T-helper 1 cell treated with Interleukin-12 subunit alpha and Interleukin-12 subunit beta and Interleukin-4 antibody, amounts not matched to agents 30 μg/mL and 1 μg/mL, for 36 hours (primary cell): ENCODE measurements at regions not wholly inside any gene's neighbourhood (a gene's known extent, or its start where the extent isn't known, plus 50 kb on each side); places are given as distances from the start of the nearest gene placed in this dataset.

Experiments
- H3K27ac Mint-ChIP-seq: one replicate; pipeline ENCODE4 v1.8.0; 2021; ENCODE audit warnings: mild to moderate bottlenecking, mixed read lengths
- H3K27me3 Mint-ChIP-seq: one replicate; pipeline ENCODE4 v1.8.0; 2021; ENCODE audit warnings: low read depth, mixed read lengths
- H3K36me3 Mint-ChIP-seq: one replicate; pipeline ENCODE4 v1.8.0; 2021; ENCODE audit warnings: low read depth, mixed read lengths
- H3K4me1 Mint-ChIP-seq: one replicate; pipeline ENCODE4 v1.8.0; 2021; ENCODE audit warnings: low read depth, mixed read lengths
- H3K4me3 Mint-ChIP-seq: one replicate; pipeline ENCODE4 v1.8.0; 2021; ENCODE audit warnings: mild to moderate bottlenecking, moderate library complexity, mixed read lengths
- H3K9me3 Mint-ChIP-seq: one replicate; pipeline ENCODE4 v1.8.0; 2021; ENCODE audit warnings: mixed read lengths

DNA sequence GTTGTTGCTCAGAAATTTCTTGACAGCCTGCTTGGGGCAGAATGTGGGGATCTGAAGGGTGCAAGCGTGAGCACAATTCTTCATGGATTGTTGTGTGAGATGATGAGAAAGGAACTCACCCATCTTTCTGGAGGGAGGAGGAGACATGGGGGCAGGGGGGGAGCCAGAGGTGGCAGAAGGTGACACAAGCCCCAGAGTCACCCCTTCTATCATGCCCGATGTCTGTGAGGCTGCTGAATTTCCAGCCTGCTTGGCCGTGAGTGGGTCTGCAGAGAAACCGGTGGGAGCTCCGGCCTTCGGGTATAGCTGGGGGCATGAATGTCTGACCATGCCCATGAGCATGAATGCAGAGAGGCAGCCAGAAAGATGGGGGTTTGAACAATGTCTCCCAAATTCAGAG, 870.7 kb downstream of the TBC1D22A start:
- H3K36me3 Mint-ChIP-seq, result no peaks in the 10 kb centered on the region
- peaks cover 19% of the 10 kb centered on the region for H3K9me3 Mint-ChIP-seq
- no peak overlapping the region for H3K27ac Mint-ChIP-seq
- H3K27me3 Mint-ChIP-seq, result no peaks in the 10 kb centered on the region
- H3K4me3 Mint-ChIP-seq, result no peak overlapping the region
- H3K4me1 Mint-ChIP-seq, result no peaks in the 10 kb centered on the region

DNA sequence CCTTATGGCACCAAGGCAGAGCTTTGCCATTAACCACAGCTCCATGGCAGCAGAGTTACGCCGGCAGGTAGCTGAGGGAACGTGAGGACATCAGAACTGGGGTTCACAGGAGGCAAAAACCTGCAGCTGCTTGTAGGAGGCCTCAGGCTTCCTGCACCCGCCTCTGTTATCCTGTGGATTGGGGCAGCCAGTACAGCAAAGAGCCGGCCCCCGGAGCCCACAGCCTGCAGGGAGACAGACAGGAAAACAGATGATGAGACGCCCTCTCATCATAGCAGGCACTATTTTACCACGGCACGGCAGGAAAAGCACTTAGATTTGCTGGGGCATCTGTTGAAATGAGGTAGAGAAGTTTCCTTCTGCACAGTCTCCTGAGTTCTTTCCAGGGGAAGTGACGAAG, 870.3 kb downstream of the TBC1D22A start:
- Mint-ChIP-seq H3K27ac (no peak overlapping the region), H3K27me3 (no peaks in the 10 kb centered on the region), H3K4me1 (no peaks in the 10 kb centered on the region), H3K36me3 (no peaks in the 10 kb centered on the region), H3K4me3 (no peak overlapping the region), H3K9me3 (peaks cover 15% of the 10 kb centered on the region)

DNA sequence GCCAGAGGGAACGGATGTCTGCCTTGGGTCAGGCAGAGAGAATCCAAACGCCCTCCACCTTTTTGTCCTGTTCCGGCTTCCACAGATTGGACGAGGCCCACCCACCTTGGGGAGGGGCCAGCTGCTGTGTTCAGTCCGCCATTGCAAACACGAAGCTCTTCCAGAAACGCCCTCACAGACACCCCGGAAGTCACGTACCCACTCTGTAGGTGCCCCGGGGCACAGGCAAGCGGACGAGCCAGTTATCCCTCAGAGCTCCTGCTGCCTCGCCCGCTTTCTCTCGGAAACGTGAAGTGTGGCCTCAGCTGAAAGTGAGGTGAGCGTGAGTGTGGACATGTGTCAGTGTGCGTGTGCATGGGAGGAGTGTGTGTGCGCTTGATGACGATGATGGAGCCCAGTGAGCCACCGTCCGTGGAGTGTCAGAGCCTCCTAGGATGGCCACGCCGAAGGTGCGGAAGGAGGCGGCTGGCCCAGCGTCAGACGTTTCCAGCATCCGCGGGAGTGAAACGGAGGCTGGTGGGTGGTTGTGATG, 869.2 kb downstream of the TBC1D22A start:
- Mint-ChIP-seq H3K27ac (no peak overlapping the region), H3K4me3 (no peak overlapping the region), H3K36me3 (no peaks in the 10 kb centered on the region), H3K9me3 (peaks cover 9% of the 10 kb centered on the region), H3K4me1 (no peaks in the 10 kb centered on the region), H3K27me3 (no peaks in the 10 kb centered on the region)

DNA sequence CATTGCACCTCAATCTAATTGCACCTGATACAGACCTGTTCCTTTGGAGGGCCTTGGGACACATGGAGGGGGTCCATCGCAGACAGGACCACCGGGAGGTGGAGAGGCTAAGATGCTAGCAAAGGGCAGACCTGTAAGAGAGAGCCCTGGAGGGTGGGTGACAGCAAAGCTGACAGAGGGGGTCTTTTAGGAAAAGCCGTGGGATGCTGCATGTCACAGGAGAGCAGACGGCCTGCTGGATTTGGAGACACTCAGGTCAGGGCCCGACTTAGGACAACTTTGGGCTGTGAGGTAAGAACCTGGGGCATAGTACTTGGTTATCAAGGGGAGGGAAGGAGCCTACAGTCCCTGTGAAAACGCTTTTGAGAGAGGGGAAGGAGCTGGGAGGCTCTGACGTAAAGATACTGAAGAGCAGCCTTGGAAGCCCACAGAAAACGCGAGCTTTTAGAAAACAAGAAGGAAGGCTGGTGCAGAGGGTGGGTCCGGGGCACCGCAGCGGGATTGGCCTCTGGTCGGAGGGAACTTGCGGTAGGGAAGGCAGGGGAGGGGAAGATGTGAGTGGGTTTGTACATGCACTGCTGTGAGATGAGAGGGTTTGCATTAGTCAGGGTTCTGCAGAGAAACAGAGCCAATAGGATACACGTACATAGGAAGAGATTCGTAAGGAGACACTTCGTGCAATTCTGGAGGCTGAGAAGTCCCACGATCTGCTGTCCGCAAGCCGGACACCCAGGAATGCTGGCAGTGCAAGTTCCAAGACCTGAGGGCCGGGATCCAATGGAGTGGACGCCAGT, 868.5 kb downstream of the TBC1D22A start:
- no peaks in the 10 kb centered on the region for H3K27me3 Mint-ChIP-seq
- H3K27ac Mint-ChIP-seq, result no peak overlapping the region
- H3K4me1 Mint-ChIP-seq, result no peaks in the 10 kb centered on the region
- no peaks in the 10 kb centered on the region for H3K36me3 Mint-ChIP-seq
- H3K4me3 Mint-ChIP-seq, result no peak overlapping the region
- H3K9me3 Mint-ChIP-seq, result peaks cover 7% of the 10 kb centered on the region

DNA sequence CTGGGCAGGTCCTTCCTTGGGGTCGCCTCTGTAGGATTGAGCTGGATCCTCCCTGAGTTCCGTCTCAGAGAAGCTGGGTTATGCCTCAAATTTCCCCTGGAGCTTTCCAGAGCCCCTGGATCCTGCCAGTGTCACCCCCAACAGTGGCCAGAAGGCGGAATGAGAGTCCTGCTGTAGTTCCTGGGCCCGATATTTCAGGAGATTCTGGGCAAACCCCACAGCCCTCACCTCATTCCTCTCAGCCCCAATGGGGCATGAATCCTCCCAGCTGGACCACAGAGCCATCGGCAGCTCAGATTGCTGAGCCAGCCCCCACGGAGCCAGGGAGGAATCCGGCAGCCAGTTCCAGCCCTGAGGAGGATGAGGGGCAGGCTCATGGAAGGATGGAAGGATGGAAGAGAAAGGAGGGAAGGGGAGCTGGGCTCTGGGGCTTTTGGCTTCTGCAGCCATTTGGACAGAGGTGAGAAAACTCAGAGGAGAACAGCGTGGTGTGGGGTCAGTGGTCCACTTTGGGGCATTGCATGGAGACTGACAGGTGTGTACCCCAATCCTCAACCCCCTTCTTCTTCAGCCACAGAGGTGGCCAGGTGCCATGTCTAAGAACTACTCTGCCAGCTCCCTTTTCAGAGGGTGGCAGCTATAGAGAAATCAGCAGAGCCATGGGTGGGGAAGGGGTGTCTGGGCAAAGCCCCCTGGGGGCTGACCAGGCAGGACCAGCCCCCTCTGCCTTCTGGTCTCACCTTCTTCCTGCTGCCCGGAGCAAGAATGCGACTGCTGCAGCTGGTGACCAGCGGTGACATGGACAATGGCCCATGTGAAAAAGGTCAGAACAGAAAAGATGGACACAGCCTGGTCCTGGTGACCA, 867.6 kb downstream of the TBC1D22A start:
- peaks cover under 1% of the 10 kb centered on the region for H3K9me3 Mint-ChIP-seq
- no peaks in the 10 kb centered on the region for H3K4me1 Mint-ChIP-seq
- no peak overlapping the region for H3K27ac Mint-ChIP-seq
- H3K4me3 Mint-ChIP-seq, result no peak overlapping the region
- H3K27me3 Mint-ChIP-seq, result no peaks in the 10 kb centered on the region
- no peaks in the 10 kb centered on the region for H3K36me3 Mint-ChIP-seq

DNA sequence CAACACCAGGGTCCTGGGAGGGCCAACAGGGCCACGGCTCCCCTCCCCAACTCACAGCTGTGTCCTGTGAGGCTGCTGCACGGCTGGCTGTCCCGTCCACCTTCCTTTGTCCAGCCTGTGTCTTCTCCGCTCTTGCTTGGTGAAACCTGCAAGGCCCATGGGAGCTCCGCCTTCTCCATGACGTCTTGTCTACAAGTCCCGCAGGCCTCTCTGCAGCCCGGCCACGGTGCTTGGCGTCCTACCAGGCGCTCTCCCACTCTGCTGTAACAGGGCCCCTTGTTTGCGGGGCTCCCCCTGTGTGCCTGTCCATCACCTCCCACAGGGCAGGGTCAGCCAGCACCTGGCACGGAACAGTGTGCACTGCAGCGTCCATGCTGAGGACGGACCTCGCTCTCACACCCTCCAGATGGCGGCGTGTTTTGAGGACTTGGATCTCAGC, 866.8 kb downstream of the TBC1D22A start:
- Mint-ChIP-seq H3K4me3 (no peak overlapping the region), H3K4me1 (no peaks in the 10 kb centered on the region)

DNA sequence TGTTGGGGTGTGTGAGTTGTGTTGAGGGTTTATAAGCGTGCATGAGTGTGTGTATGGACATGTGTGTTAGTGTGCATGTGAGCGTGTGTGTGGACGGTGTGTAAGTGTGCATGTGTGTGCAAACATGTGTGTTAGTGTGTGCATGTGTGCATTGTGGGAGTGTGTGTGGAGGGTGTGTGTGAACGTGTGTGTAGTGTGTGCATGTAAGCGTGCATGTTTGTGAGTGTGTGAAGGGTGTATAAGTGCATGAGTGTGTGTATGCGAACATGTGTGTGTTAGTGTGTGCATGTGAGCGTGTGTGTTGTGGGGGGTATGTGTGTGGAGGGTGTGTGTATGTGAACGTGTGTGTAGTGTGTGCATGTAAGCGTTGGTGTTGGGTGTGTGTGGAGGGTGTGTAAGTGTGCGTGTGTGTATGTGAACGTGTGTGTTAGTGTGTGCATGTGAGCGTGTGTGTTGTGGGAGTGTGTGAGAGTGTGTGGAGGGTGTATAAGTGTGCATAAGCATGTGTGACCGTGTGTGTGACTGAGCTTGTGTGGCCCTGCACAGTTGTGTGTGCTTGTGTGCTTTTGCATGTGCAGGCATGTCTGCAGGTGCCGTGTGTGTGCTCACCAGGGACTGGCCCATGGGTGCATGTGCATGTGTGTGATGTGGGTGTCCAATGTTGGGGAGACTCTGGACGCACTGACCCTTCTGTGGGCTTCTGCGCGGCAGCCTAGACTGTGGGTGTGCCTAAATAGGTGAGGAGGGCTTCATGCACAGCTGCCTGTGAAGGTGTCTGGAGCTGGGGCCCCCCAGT, 866.2 kb downstream of the TBC1D22A start:
- H3K4me1 Mint-ChIP-seq, result no peaks in the 10 kb centered on the region
- no peaks in the 10 kb centered on the region for H3K36me3 Mint-ChIP-seq
- no peaks in the 10 kb centered on the region for H3K27me3 Mint-ChIP-seq
- no peak overlapping the region for H3K4me3 Mint-ChIP-seq
- H3K27ac Mint-ChIP-seq, result no peak overlapping the region
- H3K9me3 Mint-ChIP-seq, result no peaks in the 10 kb centered on the region

More for the DNA sequence above, 866.8 kb downstream of the TBC1D22A start:
- no peak overlapping the region for H3K27ac Mint-ChIP-seq
- H3K9me3 Mint-ChIP-seq, result no peaks in the 10 kb centered on the region
- H3K27me3 Mint-ChIP-seq, result no peaks in the 10 kb centered on the region
- no peaks in the 10 kb centered on the region for H3K36me3 Mint-ChIP-seq

DNA sequence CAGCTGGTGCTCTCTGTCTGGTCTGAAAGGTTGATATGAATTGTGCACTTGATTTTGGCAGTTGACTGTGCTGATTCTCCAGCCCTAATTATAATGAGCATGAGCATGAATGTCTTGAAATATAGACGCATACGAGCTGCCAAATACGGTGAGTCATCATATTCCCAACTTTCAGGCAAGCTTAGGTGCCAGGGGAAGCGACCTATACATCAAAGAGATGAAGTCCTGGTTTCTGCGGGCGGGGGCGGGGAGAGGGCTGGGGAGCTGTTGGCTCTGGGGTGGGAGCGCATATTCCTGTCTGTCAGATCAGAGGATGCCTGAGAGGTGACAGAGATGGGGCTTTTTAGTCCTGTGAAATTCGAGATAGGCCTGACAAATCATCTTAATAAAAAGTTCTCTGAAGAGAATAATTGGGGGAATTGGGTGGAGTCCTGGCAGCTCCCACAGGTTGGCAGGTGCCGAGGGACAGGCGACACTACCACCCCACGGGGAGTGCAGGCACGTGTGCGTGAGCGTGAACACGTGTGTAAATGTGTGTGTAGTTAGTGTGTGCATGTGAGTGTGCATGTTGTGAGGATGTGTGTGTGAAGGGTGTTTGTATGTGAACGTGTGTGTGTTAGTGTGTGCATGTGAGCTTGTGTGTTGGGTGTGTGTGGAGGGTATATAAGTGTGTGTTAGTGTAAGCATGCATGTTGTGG, 865.3 kb downstream of the TBC1D22A start:
- Mint-ChIP-seq H3K36me3 (no peaks in the 10 kb centered on the region), H3K4me3 (no peak overlapping the region), H3K4me1 (no peaks in the 10 kb centered on the region), H3K27ac (no peak overlapping the region), H3K9me3 (no peaks in the 10 kb centered on the region), H3K27me3 (no peaks in the 10 kb centered on the region)

DNA sequence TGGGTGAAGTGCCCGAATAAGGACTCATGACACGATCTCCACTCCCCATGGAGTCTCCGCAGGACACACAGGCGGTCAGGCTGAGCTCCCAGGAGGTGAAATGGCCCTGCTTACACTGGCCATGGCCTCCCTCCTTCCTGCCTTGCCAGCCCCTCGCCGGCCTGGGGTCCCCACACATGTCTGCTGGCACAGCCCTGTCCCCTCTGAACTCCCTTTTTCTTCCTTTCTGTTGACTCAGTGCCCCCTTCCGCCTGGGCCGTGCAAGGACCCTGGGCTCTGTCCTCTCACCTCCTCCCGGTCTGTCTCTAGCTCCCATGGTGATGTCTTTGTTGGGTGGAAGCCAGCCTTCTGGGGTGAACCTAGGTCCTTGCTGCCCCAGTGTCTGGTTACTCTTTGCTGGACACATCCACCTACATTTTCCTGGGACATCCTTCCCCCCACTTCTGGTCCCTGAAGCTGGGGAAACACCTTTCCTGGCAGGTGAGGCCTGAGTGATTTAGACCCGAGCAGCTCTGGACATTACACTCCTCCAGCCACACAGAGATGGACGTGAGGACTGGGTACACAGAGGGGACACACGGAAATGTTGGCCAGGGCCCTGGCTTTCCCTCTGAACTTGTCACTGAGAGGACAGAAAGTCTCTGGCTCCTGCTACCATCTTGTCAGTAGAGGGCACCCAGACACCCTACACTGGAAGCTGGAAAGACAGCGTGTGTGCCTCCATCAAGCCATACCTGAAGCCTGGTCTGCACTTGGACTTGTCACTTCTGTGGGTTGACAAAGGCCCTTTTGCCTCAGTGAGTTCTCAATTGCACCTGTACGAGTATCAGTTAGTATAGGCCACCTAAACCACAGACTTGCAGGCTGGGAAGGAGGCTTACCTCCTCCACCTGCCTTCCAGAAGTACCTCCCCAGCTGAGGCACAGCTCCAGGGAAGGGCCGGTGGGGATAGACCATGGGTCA, 864.3 kb downstream of the TBC1D22A start:
- Mint-ChIP-seq H3K27me3 (no peaks in the 10 kb centered on the region), H3K36me3 (no peaks in the 10 kb centered on the region), H3K4me1 (no peaks in the 10 kb centered on the region), H3K27ac (no peak overlapping the region), H3K9me3 (no peaks in the 10 kb centered on the region), H3K4me3 (no peak overlapping the region)

DNA sequence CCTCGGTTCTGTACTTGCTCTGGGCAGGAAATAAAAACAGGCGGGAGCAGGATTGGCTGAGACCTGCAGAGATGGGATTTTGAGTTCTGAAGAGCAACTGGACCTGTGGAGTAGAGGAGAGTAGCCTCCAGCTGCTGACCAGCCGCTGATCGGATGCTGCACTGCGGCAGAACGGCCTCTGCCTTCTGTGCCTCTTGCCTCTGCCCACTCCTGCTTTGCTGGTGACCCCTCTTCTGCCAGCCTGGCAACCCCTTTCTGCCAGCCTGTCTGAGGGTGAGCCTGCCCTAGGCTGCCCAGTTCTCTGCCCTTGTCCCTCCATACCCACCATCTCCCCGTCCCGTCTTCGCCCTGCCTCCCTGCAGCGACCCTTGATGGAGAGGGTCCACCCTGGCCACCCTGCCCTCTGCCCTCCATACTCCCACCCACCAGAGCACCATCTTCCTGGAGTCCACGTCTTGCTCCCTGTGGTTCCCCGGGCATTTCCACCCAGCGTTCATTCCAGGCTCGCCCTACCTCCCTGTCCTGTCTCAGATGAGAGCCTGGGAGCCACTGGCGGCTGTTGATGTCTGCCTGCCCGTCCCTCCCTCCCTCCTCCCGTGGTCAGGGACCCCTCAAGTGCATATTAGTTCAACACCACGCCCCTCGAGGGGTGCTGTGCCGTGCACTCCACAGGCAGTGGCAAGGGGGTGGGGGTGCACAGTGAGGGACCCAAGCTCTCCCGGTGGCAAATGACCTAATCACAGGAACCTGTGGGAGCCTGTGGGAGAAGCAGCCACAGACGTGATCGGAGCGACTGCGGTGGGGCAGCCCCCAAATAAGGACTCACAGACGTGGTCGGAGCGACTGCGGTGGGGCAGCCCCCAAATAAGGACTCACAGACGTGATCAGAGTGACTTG, 863.3 kb downstream of the TBC1D22A start:
- no peak overlapping the region for H3K27ac Mint-ChIP-seq
- H3K36me3 Mint-ChIP-seq, result no peaks in the 10 kb centered on the region
- H3K4me3 Mint-ChIP-seq, result no peak overlapping the region
- H3K9me3 Mint-ChIP-seq, result no peaks in the 10 kb centered on the region
- H3K27me3 Mint-ChIP-seq, result no peaks in the 10 kb centered on the region
- H3K4me1 Mint-ChIP-seq, result no peaks in the 10 kb centered on the region

DNA sequence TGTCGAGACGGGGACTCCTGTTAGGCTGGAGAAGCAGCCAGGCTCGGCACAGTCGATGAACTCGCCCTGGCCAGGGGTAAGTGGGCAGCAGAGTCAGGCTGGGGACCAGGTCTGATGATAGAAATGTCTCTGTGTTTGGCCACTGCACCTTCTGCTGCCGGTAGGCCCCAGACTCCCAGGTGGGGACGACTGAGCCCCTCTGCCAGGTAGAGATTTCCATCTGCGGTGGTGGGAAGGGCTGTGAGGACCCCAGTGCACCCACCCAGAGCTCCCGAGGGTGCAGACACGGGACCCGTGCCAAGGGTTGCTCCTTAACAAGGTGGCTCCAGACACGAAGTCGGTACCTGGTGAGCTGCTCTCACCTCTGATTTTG, 862.5 kb downstream of the TBC1D22A start:
- Mint-ChIP-seq H3K4me1 (no peaks in the 10 kb centered on the region), H3K27ac (no peak overlapping the region), H3K36me3 (no peaks in the 10 kb centered on the region), H3K27me3 (no peaks in the 10 kb centered on the region), H3K9me3 (no peaks in the 10 kb centered on the region), H3K4me3 (no peak overlapping the region)

DNA sequence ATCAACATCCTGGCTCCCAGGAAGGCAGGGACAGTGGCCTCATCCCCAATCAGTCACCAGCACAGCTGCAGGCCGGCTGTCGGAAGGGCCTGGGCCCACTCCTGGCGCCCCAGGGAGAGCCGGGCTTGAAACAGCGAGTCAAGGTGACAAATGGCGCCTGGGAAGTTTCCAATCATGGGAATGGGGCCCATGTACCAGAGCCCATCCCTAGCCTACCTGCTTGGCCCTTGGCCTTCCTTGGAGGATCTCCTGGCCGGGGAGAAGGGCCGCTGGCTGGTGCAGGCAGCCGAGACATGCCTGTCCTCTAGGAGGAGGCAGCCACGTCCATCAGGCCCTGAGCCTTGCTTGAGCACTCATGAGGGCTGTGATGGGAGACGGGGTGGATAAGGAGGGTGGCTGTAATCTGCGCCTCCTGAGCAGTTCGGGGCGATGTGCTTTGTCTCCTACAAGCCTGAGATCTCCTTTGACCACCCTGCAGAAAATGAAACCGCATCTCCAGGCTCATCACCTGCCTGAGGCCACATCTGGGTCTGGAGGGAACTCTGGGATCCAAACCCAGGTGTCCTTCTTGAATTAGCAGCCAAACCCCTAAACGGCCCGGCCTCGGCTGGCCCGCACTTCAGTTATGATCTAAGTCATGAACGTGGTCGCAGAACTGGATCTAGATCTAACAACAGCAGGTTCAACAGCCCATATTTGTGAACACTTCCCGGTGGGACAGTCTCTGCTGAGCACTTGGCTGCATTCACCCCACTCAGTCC, 862.0 kb downstream of the TBC1D22A start:
- H3K27ac Mint-ChIP-seq, result no peak overlapping the region
- no peaks in the 10 kb centered on the region for H3K36me3 Mint-ChIP-seq
- H3K27me3 Mint-ChIP-seq, result no peaks in the 10 kb centered on the region
- H3K9me3 Mint-ChIP-seq, result no peaks in the 10 kb centered on the region
- H3K4me3 Mint-ChIP-seq, result no peak overlapping the region
- H3K4me1 Mint-ChIP-seq, result no peaks in the 10 kb centered on the region
